Trophoblast cell (in vitro differentiated cells and primary cell): ENCODE measurements at regions not wholly inside any gene's neighbourhood (a gene's known extent, or its start where the extent isn't known, plus 50 kb on each side); places are given as distances from the start of the nearest gene placed in this dataset.

Experiments used
- DNase-seq, 2 donors: peaks; one replicate each; pipeline ENCODE4 v3.0.0-alpha.2; 2016
- H2AFZ ChIP-seq: 2 replicates; pipeline ENCODE4 v1.6.1; 2013; ENCODE audit warnings: low read length, moderate library complexity, mild to moderate bottlenecking; ENCODE audit not compliant: insufficient read depth, poor library complexity
- H2AK5ac ChIP-seq: 2 replicates; pipeline ENCODE4 v1.6.1; 2013; ENCODE audit warnings: mild to moderate bottlenecking, low read length
- H2BK120ac ChIP-seq: 2 replicates; pipeline ENCODE4 v1.6.1; 2013; ENCODE audit warnings: low read length, mild to moderate bottlenecking, moderate library complexity; ENCODE audit not compliant: insufficient read depth, poor library complexity
- H2BK12ac ChIP-seq: 2 replicates; pipeline ENCODE4 v1.6.1; 2013; ENCODE audit warnings: mild to moderate bottlenecking, low read length, moderate library complexity
- H2BK5ac ChIP-seq: 2 replicates; pipeline ENCODE4 v1.6.1; 2013; ENCODE audit warnings: low read length, low read depth, moderate library complexity, mild to moderate bottlenecking; ENCODE audit not compliant: poor library complexity
- H3K14ac ChIP-seq: 2 replicates; pipeline ENCODE4 v1.6.1; 2013; ENCODE audit warnings: mild to moderate bottlenecking, low read length
- H3K18ac ChIP-seq: 2 replicates; pipeline ENCODE4 v1.6.1; 2013; ENCODE audit warnings: mild to moderate bottlenecking, low read length
- H3K23ac ChIP-seq: 2 replicates; pipeline ENCODE4 v1.6.1; 2013; ENCODE audit warnings: low read length
- H3K27ac ChIP-seq: 2 replicates; pipeline ENCODE4 v1.5.1; 2013; ENCODE audit warnings: low read depth, mild to moderate bottlenecking, inconsistent platforms, low read length, moderate library complexity
- H3K27me3 ChIP-seq: 2 replicates; pipeline ENCODE4 v1.6.1; 2013; ENCODE audit warnings: inconsistent platforms, mild to moderate bottlenecking, low read length, moderate library complexity; ENCODE audit not compliant: insufficient read depth
- H3K36me3 ChIP-seq, 2 experiments: 1 replicate in 1 of 2; 2 replicates in 1 of 2; pipeline ENCODE4 v1.6.1; 2013; ENCODE audit warnings: low read length in 2 of 2, mild to moderate bottlenecking in 2 of 2, moderate library complexity in 1 of 2; ENCODE audit not compliant: insufficient read depth in 2 of 2, control insufficient read depth in 1 of 2
- H3K4ac ChIP-seq: 2 replicates; pipeline ENCODE4 v1.6.1; 2013; ENCODE audit warnings: low read depth, mild to moderate bottlenecking, low read length, moderate library complexity
- H3K4me1 ChIP-seq, 2 experiments: 1 replicate in 1 of 2; 2 replicates in 1 of 2; pipeline ENCODE4 v1.6.1; 2013; ENCODE audit warnings: low read length in 2 of 2, mild to moderate bottlenecking in 2 of 2, moderate library complexity in 1 of 2; ENCODE audit not compliant: insufficient read depth in 2 of 2, control insufficient read depth in 1 of 2
- H3K4me2 ChIP-seq: 2 replicates; pipeline ENCODE4 v1.6.1; 2013; ENCODE audit warnings: inconsistent platforms, mild to moderate bottlenecking, low read length, moderate library complexity
- H3K4me3 ChIP-seq: 2 replicates; pipeline ENCODE4 v1.5.1; 2013; ENCODE audit warnings: mild to moderate bottlenecking, low read depth, low read length, inconsistent platforms
- H3K79me1 ChIP-seq: one replicate; pipeline ENCODE4 v1.6.1; 2013; ENCODE audit warnings: low read length
- H3K79me2 ChIP-seq: 2 replicates; pipeline ENCODE4 v1.6.1; 2013; ENCODE audit warnings: low read length, mild to moderate bottlenecking; ENCODE audit not compliant: control insufficient read depth, insufficient read depth, poor library complexity
- H3K9ac ChIP-seq: 2 replicates; pipeline ENCODE4 v1.6.1; 2013; ENCODE audit warnings: mild to moderate bottlenecking, low read length
- H3K9me3 ChIP-seq: 2 replicates; pipeline ENCODE4 v1.6.1; 2013; ENCODE audit warnings: low read depth, mild to moderate bottlenecking, control low read depth, inconsistent platforms, low read length; ENCODE audit not compliant: insufficient read depth
- H4K12ac ChIP-seq: 2 replicates; pipeline ENCODE4 v1.6.1; 2013; ENCODE audit warnings: low read depth, mild to moderate bottlenecking, low read length, moderate library complexity
- H4K8ac ChIP-seq: 2 replicates; pipeline ENCODE4 v1.6.1; 2013; ENCODE audit warnings: low read depth, mild to moderate bottlenecking, low read length, moderate library complexity
- H4K91ac ChIP-seq: one replicate; pipeline ENCODE4 v1.6.1; 2013; ENCODE audit warnings: low read depth, mild to moderate bottlenecking, low read length, moderate library complexity
- WGBS: extraction: QIAGEN DNeasy Blood & Tissue Kit; methylation state at CpG from one replicate; pipeline ENCODE4 v1.1.7; 2013; ENCODE audit warnings: missing lambda C conversion rate; ENCODE audit not compliant: insufficient read length, insufficient coverage; ENCODE audit errors: extremely low coverage; 5-methylcytosine and 5-hydroxymethylcytosine counted together

GRCh38 chr7:156497776-156498509 is 142.6 kb upstream of the RNF32 start:
- H3K4me2 ChIP-seq = no peak overlapping the region
- no peak overlapping the region for H2AFZ ChIP-seq
- H3K18ac ChIP-seq = no peak overlapping the region
- no peaks in the 10 kb centered on the region for H3K4me1 ChIP-seq
- H3K23ac ChIP-seq = no peak overlapping the region
- no peak overlapping the region for H3K9ac ChIP-seq
- DNase-seq = no peak
- H2AK5ac ChIP-seq = no peak overlapping the region
- no CpG with 5 or more reads among the region's 17 CpGs for WGBS
- no peak overlapping the region for H4K12ac ChIP-seq
- no peaks in the 10 kb centered on the region for H3K79me1 ChIP-seq
- no peaks in the 10 kb centered on the region for H3K79me2 ChIP-seq
- H4K91ac ChIP-seq = no peak overlapping the region
- no peak overlapping the region for H3K14ac ChIP-seq
- no peaks in the 10 kb centered on the region for H3K36me3 ChIP-seq
- peaks cover 2% of the 10 kb centered on the region for H3K9me3 ChIP-seq
- H3K27ac ChIP-seq = no peak overlapping the region
- H4K8ac ChIP-seq = no peak overlapping the region
- no peak overlapping the region for H2BK12ac ChIP-seq
- H3K27me3 ChIP-seq = no peaks in the 10 kb centered on the region
- no peak overlapping the region for H3K4me3 ChIP-seq
- H2BK5ac ChIP-seq = no peak overlapping the region
- no peak overlapping the region for H2BK120ac ChIP-seq
- no peak overlapping the region for H3K4ac ChIP-seq

- H4K12ac ChIP-seq = no peak overlapping the region
- no peak overlapping the region for H4K8ac ChIP-seq
- no peak overlapping the region for H2AFZ ChIP-seq
- no peaks in the 10 kb centered on the region for H3K79me2 ChIP-seq
- no peak overlapping the region for H3K18ac ChIP-seq
- H3K79me1 ChIP-seq = no peaks in the 10 kb centered on the region
- no peak overlapping the region for H2AK5ac ChIP-seq
- no peak overlapping the region for H2BK12ac ChIP-seq
- H3K27me3 ChIP-seq = no peaks in the 10 kb centered on the region
- no peak for DNase-seq
- WGBS = no CpG with 5 or more reads among the region's 8 CpGs
- H3K27ac ChIP-seq = no peak overlapping the region
- H3K4me3 ChIP-seq = no peak overlapping the region
- H3K14ac ChIP-seq = no peak overlapping the region
- peaks cover 2% of the 10 kb centered on the region for H3K9me3 ChIP-seq
- H3K4ac ChIP-seq = no peak overlapping the region
- H3K4me2 ChIP-seq = no peak overlapping the region
- H2BK5ac ChIP-seq = no peak overlapping the region
- no peak overlapping the region for H2BK120ac ChIP-seq
- no peak overlapping the region for H4K91ac ChIP-seq
- H3K4me1 ChIP-seq = no peaks in the 10 kb centered on the region
- no peak overlapping the region for H3K9ac ChIP-seq
- no peaks in the 10 kb centered on the region for H3K36me3 ChIP-seq
- no peak overlapping the region for H3K23ac ChIP-seq
Measured at GRCh38 chr7:156496865-156497264, 143.7 kb upstream of the RNF32 start.

GRCh38 chr7:156496363-156496769 is 144.2 kb upstream of the RNF32 start:
- no peaks in the 10 kb centered on the region for H3K4me1 ChIP-seq
- no peak overlapping the region for H3K18ac ChIP-seq
- H3K9ac ChIP-seq = no peak overlapping the region
- no peak overlapping the region for H3K23ac ChIP-seq
- DNase-seq = no peak
- H3K4me3 ChIP-seq = no peak overlapping the region
- no peak overlapping the region for H2BK5ac ChIP-seq
- no peak overlapping the region for H2AK5ac ChIP-seq
- H3K9me3 ChIP-seq = peaks cover 2% of the 10 kb centered on the region
- no peaks in the 10 kb centered on the region for H3K27me3 ChIP-seq
- WGBS = no CpG with 5 or more reads among the region's 8 CpGs
- no peak overlapping the region for H2AFZ ChIP-seq
- no peak overlapping the region for H2BK120ac ChIP-seq
- H3K36me3 ChIP-seq = no peaks in the 10 kb centered on the region
- no peak overlapping the region for H4K8ac ChIP-seq
- H4K12ac ChIP-seq = no peak overlapping the region
- no peak overlapping the region for H3K4ac ChIP-seq
- H3K4me2 ChIP-seq = no peak overlapping the region
- no peaks in the 10 kb centered on the region for H3K79me1 ChIP-seq
- H3K79me2 ChIP-seq = no peaks in the 10 kb centered on the region
- H3K27ac ChIP-seq = no peak overlapping the region
- no peak overlapping the region for H3K14ac ChIP-seq
- H2BK12ac ChIP-seq = no peak overlapping the region
- no peak overlapping the region for H4K91ac ChIP-seq

GRCh38 chr7:156494960-156495359 is 145.6 kb upstream of the RNF32 start:
- DNase-seq = no peak
- Histone ChIP-seq H3K79me1 (no peaks in the 10 kb centered on the region), H4K8ac (no peak overlapping the region), H3K36me3 (no peaks in the 10 kb centered on the region), H3K4me2 (no peak overlapping the region), H3K14ac (no peak overlapping the region), H3K79me2 (no peaks in the 10 kb centered on the region), H2BK120ac (no peak overlapping the region), H2AFZ (no peak overlapping the region), H3K27me3 (no peaks in the 10 kb centered on the region), H4K12ac (no peak overlapping the region), H3K4me1 (no peaks in the 10 kb centered on the region), H3K9ac (no peak overlapping the region), H3K4ac (no peak overlapping the region), H4K91ac (no peak overlapping the region), H3K27ac (no peak overlapping the region), H2AK5ac (no peak overlapping the region), H3K18ac (no peak overlapping the region), H3K4me3 (no peak overlapping the region), H3K9me3 (peaks cover 2% of the 10 kb centered on the region), H2BK5ac (no peak overlapping the region), H3K23ac (no peak overlapping the region), H2BK12ac (no peak overlapping the region)
- no CpG with 5 or more reads among the region's 5 CpGs for WGBS
